T-helper 22 cell (primary cell): ENCODE measurements at regions not wholly inside any gene's neighbourhood (a gene's known extent, or its start where the extent isn't known, plus 50 kb on each side); places are given as distances from the start of the nearest gene placed in this dataset.

ENCODE experiments used
- DNase-seq: peaks from one replicate; pipeline ENCODE4 v3.0.0-alpha.2; 2020; ENCODE audit warnings: low read depth

GRCh38 chr4:189385579-189385978, 555.1 kb upstream of the FRG1 start:
- DNase-seq, result no peak

DNA sequence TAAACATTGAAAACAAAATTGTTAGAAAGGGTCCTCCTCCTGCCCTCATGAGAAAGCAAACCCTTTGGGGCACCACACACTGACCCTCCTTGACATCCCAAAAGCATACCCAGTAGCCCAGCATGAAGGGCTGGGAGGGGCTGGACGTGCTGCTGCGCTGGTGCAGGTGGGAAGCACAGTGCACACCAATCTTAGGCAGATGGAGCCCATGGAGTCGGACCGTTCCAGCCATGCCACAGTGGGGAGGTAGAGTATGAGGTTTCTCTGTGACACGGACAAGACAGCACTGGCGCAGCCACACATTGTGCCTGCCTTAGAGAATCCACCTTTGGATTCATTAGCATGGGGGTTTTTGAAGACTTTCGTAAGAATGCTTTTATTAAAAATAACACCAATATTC, 544.2 kb upstream of the FRG1 start:
- no peak for DNase-seq

DNA sequence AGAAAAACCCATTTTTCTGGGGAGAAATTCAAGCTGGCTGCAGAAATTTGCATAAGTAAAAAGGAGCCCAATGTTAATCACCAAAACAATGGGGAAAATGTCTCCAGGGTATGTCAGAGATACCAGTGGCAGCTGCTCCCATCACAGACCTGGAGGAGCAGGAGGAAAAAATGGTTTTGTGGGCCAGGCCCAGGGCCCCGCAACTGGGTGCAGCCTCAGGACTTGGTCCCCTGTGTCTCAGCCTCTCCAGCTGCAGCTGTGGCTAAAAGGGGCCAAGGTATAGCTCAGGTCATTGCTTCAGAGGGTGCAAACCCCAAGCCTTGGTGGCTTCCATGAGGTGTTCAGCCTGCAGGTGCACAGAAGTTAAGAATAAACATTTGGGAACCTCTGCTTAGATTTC, 536.4 kb upstream of the FRG1 start:
- DNase-seq, result no peak

DNA sequence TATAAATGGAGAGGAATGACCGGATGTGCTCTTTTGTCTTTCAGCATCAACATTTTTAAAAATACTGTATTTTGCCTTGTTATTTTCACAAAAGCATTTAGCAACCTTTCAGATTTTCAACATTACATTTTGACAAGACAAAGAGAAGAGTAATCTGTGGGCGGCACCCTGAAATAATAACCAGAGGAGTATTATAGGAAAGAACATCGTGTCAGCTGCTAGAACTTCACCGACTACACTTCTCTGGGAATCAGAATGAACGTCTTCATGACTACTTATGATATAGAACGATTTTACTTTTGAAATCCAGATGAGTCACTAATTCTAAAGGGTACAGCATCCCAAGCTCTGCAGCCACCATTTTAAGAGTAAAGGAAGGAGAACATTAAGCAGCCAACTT, 531.5 kb upstream of the FRG1 start:
- no peak for DNase-seq

GRCh38 chr4:189414021-189414420, 526.7 kb upstream of the FRG1 start:
- no peak for DNase-seq

DNA sequence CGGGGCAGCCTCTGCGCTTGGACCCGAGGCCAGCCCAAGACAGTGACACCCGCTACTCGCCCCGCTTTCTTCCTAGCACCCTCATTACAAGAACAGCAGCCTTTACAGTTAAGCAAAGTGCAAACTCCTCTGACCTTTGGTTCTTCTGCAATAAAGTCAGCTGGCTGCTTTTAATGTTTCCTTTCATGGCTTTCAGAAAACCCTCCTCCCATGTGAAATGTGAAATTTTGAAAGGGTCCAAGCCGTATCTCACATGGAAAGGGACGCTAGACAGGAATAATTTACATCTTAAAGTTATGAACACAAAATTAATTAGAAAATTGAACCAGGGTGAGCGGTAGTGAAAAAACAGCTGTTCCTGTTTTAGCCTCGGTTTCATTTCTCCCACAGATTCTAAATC, 520.1 kb upstream of the FRG1 start:
- DNase-seq, result no peak

- no peak for DNase-seq
Observed at GRCh38 chr4:189436207-189436606, 504.5 kb upstream of the FRG1 start.

- no peak for DNase-seq
Observed at GRCh38 chr4:189440716-189441115, 500.0 kb upstream of the FRG1 start.

DNA sequence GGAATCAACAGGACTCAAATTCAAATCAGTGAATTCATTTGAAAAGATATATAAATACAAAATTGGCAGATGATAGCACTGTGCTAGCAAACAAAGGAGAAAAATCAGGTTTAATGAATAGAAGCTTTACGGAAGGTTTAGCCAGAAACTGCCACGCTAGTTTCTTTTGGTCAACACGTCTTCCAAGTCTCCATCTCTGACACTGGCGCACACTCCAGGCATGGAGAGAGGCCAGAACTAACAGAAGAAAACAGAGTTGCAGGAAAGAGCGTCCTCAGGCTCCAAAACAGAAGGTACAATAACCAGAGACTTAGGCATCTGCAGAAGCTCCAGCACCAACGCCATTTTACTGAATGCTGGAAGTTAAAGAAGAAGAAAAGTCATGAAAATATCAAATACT, 497.3 kb upstream of the FRG1 start:
- DNase-seq, result no peak

DNA sequence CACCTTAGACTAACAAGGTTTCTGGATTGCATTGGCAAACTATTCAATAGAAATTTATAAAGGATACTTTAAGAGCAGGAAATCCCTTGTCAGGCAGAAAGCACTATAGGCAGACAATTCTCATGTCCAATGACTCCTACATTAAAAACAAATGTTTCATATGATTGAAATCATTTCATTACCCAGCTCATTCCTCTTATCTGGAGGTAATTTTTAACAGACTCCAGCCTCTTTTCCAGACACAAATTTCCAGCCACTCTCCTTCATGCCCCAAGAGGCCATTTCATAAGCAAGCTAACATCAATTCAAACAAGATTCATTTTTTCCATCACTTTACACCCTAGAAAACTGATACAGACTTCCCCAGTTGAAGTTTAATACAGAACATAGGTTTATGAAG, 495.1 kb upstream of the FRG1 start:
- no peak for DNase-seq

DNA sequence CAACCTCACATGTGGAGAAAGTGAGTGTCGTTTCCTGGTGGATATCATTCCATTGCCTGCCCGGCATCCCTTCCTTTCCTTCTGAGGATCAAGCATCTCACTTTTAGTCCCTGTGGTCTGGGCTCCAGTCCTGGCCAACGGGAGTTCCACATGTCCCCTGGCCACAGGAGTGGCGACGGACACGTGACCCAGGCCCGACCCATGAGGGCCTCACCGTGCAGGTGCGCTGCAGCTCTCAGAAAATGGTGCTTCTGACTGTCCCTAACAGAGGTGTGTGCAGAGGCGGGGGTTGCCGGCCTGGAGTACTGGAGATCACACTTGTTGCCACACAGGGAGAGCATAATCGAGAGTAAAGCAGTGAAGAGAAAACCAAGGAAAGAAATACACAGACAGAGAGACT, 476.9 kb upstream of the FRG1 start:
- no peak for DNase-seq

GRCh38 chr4:189494407-189494806, 446.3 kb upstream of the FRG1 start:
- DNase-seq, result no peak

DNA sequence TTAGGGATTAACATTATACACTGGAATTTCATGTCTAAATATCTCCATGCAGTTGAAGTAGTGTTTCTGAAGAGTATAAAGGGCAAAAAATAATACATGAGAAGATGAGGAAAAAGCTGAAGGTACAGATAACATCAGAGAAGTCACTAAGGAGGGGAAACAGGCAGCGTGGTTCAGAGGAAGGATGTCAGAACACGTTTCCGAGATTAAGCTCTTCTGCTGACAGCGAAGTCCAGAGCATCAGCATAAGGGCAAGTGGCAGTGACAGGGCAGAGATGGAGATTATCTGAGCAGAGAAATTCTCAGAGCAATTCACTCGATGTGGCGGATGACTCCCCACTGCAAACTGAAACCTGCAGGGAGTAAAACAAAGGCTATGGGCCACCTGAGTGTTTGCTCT, 443.2 kb upstream of the FRG1 start:
- DNase-seq, result no peak

DNA sequence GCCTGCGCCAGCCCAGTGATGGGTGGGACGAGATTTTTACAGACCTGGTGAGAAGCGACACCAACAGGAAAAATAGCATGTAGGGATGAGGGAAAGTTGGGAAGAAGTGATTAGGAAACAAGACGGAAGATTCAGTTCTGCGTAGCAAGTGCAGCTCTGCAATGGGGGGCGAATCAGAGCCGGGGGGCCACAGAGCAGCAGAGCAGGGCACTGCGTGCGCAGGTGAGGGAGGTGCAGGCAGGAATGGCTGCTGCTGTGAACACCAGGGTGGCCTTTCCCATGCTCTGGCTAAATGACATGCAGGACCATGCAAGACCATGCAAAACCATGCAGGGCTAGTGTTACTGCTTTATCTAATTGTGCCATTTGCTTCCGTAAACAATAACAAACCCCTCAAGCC, 442.7 kb upstream of the FRG1 start:
- no peak for DNase-seq

- no peak for DNase-seq
Observed at GRCh38 chr4:189498457-189498856, 442.2 kb upstream of the FRG1 start.

DNA sequence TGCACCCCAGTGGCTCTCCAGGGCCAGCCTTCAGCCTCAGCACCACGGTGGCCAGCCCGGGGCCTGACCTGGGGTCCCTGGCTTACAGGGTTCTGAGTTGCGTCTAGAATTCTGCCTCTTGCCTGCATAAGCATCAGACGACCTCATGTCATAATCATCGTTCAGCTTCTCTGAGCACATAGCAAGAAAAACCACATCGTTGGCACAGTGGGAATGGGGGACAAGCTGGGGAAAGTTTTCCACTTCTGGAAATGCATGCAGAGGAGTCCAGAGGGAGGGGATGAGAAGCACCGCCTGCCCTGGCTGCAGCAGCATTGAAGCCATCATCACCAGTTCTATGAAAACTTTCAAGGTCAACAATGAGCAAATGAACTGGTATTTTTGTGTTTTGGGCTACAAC, 441.0 kb upstream of the FRG1 start:
- no peak for DNase-seq

DNA sequence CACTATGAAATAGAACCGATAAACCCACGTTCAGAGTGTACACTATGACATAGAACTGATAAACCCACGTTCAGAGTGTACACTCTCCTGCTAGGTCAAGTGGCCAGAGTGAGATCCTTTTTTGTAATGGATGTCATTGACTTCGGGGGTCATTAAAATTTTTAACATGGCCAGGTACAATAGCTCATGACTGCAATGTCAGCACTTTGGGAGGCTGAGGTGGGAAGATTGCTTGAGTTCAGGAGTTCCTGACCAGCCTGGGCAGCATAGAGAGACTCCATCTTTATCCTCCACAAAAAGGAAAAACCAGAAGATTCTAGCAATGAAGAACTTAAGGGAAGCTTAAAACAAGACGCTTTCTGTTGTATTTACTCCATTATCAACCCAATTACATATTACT, 439.7 kb upstream of the FRG1 start:
- no peak for DNase-seq

DNA sequence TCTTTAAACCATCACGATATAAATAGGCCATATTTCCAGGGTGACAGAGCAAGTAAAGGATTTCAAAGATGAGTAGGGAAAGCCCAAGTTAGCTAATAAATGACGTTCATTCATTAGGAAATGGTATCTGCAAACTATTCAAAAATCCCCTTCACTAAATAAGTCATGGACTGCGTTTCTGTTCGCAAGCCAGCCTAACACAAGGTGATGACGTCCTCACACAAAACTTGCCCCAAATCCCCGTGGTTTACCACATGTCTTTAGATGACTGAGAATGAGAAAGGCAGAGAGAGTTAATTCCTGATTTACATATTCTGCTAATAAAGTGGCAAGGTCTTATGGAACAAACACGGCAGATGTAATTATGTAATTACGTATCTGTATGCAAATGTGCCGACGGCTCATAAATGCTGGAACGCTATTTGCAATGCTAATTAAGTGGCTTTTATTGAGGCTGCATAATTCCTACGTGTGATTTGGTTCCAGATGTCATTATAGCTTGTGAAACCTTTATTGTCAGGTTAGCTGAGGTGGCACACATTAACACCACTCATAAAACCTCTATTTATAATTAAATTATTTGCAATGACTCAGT, 437.7 kb upstream of the FRG1 start:
- no peak for DNase-seq

GRCh38 chr4:189504220-189504619, 436.5 kb upstream of the FRG1 start:
- no peak for DNase-seq

- no peak for DNase-seq
Observed at GRCh38 chr4:189505380-189505779, 435.3 kb upstream of the FRG1 start.

GRCh38 chr4:189506080-189506479, 434.6 kb upstream of the FRG1 start:
- no peak for DNase-seq

- no peak for DNase-seq
Observed at GRCh38 chr4:189507060-189507459, 433.6 kb upstream of the FRG1 start.

DNA sequence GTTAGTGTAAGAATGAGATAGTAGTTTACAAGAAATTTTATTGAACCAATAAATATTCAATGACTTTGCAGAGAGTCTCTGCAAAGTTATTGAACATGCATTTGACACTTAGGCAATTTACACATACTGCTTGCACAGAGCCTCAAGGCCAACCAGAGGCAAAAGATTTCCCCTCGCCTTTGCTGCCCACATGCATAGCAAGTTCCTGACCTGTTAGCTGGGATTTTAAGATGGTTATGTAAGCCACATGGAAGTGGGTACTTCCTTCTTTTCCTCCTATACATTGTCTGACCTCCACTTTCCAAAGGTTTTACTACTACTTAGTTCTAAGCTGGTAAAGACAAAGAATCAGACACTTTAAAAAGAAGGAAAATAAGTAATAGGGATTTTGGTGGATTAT, 430.1 kb upstream of the FRG1 start:
- no peak for DNase-seq

- no peak for DNase-seq
Observed at GRCh38 chr4:189511581-189511980, 429.1 kb upstream of the FRG1 start.

DNA sequence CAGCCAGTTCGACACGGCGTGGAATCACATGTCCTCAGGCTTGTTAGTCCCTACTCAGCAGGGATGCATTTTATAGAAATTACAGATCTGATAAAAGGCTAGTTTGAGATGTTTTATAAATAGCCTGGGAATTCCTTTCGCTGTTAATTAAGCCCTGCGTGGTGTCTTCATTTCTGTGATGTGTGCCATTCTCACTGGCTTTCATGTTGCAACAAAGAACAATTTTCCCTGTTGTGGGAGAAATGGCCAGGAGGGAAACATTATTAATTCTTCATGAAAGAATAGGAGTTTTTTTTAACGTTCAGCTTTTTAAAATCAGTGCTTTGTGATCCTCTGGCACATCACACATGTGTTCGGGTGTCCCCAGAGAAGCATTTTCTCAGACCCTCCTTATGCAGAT, 427.3 kb upstream of the FRG1 start:
- no peak for DNase-seq
